Testis (tissue), 2 donors: ENCODE measurements at regions not wholly inside any gene's neighbourhood (a gene's known extent, or its start where the extent isn't known, plus 50 kb on each side); places are given as distances from the start of the nearest gene placed in this dataset.

ENCODE experiments used
- POLR2A ChIP-seq: fragments of 450-650 bp; IDR thresholded peaks from one replicate; pipeline ENCODE4 v1.6.1; 2017; ENCODE audit warnings: antibody characterized with exemption, mild to moderate bottlenecking, moderate library complexity
- TF ChIP-seq, protein P1 (sequence below), 3 experiments: fragments of 450-650 bp in 2 of 3; fragments of 200-600 bp in 1 of 3; sonication (generic) in 1 of 3; IDR thresholded peaks; one replicate each; pipeline ENCODE4 v1.5.1; 2016 to 2019; ENCODE audit warnings: antibody characterized with exemption in 3 of 3, mild to moderate bottlenecking in 2 of 3, moderate library complexity in 1 of 3

- TF ChIP-seq, protein P1, sequence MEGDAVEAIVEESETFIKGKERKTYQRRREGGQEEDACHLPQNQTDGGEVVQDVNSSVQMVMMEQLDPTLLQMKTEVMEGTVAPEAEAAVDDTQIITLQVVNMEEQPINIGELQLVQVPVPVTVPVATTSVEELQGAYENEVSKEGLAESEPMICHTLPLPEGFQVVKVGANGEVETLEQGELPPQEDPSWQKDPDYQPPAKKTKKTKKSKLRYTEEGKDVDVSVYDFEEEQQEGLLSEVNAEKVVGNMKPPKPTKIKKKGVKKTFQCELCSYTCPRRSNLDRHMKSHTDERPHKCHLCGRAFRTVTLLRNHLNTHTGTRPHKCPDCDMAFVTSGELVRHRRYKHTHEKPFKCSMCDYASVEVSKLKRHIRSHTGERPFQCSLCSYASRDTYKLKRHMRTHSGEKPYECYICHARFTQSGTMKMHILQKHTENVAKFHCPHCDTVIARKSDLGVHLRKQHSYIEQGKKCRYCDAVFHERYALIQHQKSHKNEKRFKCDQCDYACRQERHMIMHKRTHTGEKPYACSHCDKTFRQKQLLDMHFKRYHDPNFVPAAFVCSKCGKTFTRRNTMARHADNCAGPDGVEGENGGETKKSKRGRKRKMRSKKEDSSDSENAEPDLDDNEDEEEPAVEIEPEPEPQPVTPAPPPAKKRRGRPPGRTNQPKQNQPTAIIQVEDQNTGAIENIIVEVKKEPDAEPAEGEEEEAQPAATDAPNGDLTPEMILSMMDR (IDR thresholded peaks at IDR 0.05), result no peak
- no peak for TF ChIP-seq POLR2A
Observed at GRCh38 chr16:73858326-73858725, 438.3 kb upstream of the PSMD7 start.
